ENCODE measurements at regions not wholly inside any gene's neighbourhood (a gene's known extent, or its start where the extent isn't known, plus 50 kb on each side); places are given as distances from the start of the nearest gene placed in this dataset.

- TF ChIP-seq CTCF (IDR thresholded peaks at IDR 0.05) (no peak), POLR2A (IDR thresholded peaks at IDR 0.05) (no peak)
These were observed 75.2 kb downstream of the RTL6 start for GRCh38 chr22:44422746-44423380.
